NB4 (cell line): ENCODE measurements at regions not wholly inside any gene's neighbourhood (a gene's known extent, or its start where the extent isn't known, plus 50 kb on each side); places are given as distances from the start of the nearest gene placed in this dataset.

Experiments
- POLR2A ChIP-seq: IDR thresholded peaks from 2 replicates; pipeline ENCODE4 v1.6.1; 2011; ENCODE audit warnings: mild to moderate bottlenecking; ENCODE audit not compliant: insufficient read length; ENCODE audit errors: extremely low read depth
- TF ChIP-seq, protein P1 (sequence below): IDR thresholded peaks from one replicate; pipeline ENCODE4 v1.5.1; 2012; ENCODE audit warnings: low read depth, low read length

DNA sequence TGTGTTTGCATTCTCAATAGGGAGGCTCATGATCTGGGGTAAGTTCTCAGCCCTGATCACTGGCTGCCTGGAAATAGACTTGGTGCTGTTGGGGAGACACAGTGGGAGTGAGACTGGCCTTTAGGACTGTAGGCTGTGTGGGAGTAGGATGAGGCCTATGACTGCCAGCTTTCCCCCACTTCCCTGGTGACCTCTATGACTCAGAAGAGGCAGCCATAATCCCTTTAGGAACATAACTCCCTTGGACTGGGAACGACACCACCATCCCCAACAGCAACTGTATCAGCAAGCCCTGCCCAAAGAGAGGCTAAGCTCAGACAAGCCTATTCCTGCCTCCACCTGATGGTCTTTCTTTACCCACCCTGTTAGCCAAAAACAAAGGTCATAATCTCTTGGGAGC is 91.3 kb downstream of the SUCNR1 start:
- TF ChIP-seq, protein P1, sequence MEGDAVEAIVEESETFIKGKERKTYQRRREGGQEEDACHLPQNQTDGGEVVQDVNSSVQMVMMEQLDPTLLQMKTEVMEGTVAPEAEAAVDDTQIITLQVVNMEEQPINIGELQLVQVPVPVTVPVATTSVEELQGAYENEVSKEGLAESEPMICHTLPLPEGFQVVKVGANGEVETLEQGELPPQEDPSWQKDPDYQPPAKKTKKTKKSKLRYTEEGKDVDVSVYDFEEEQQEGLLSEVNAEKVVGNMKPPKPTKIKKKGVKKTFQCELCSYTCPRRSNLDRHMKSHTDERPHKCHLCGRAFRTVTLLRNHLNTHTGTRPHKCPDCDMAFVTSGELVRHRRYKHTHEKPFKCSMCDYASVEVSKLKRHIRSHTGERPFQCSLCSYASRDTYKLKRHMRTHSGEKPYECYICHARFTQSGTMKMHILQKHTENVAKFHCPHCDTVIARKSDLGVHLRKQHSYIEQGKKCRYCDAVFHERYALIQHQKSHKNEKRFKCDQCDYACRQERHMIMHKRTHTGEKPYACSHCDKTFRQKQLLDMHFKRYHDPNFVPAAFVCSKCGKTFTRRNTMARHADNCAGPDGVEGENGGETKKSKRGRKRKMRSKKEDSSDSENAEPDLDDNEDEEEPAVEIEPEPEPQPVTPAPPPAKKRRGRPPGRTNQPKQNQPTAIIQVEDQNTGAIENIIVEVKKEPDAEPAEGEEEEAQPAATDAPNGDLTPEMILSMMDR, result no peak
- TF ChIP-seq POLR2A, result no peak
